Smooth muscle cell (in vitro differentiated cells): ENCODE measurements at regions not wholly inside any gene's neighbourhood (a gene's known extent, or its start where the extent isn't known, plus 50 kb on each side); places are given as distances from the start of the nearest gene placed in this dataset.

ENCODE experiments used
- DNase-seq: peaks from one replicate; lab custom pipeline; 2025; ENCODE audit not compliant: unreplicated experiment; lab: John Stamatoyannopoulos, UW
- H2AFZ ChIP-seq: fragments of 200-600 bp; sonication (generic); 2 replicates; pipeline ENCODE4 v1.6.0; 2016; ENCODE audit warnings: antibody characterized with exemption, low read depth, mild to moderate bottlenecking
- H3F3A ChIP-seq: fragments of 200-600 bp; sonication (generic); 2 replicates; pipeline ENCODE4 v1.6.0; 2017; ENCODE audit warnings: antibody characterized with exemption, low read depth
- H3K27ac ChIP-seq: fragments of 200-600 bp; sonication (generic); 2 replicates; pipeline ENCODE4 v1.5.1; 2016; ENCODE audit warnings: low read depth, mild to moderate bottlenecking
- H3K27me3 ChIP-seq: fragments of 200-600 bp; sonication (generic); 2 replicates; pipeline ENCODE4 v1.6.1; 2016; ENCODE audit warnings: low read depth, mild to moderate bottlenecking
- H3K36me3 ChIP-seq: fragments of 200-600 bp; sonication (generic); 2 replicates; pipeline ENCODE4 v1.5.1; 2016; ENCODE audit warnings: low read depth
- H3K4me1 ChIP-seq: fragments of 200-600 bp; sonication (generic); 2 replicates; pipeline ENCODE4 v1.5.1; 2016; ENCODE audit warnings: low read depth
- H3K4me2 ChIP-seq: fragments of 200-600 bp; sonication (generic); 2 replicates; pipeline ENCODE4 v1.6.0; 2016; ENCODE audit warnings: mild to moderate bottlenecking
- H3K4me3 ChIP-seq: fragments of 200-600 bp; sonication (generic); 2 replicates; pipeline ENCODE4 v1.5.1; 2016; ENCODE audit warnings: mild to moderate bottlenecking
- H3K79me2 ChIP-seq: fragments of 200-600 bp; sonication (generic); 2 replicates; pipeline ENCODE4 v1.6.0; 2016; ENCODE audit warnings: low read depth, mild to moderate bottlenecking
- H3K9ac ChIP-seq: fragments of 200-600 bp; sonication (generic); 2 replicates; pipeline ENCODE4 v1.6.0; 2016; ENCODE audit warnings: low read depth
- H3K9me3 ChIP-seq: fragments of 200-600 bp; sonication (generic); replicated peaks from 2 replicates; pipeline ENCODE4 v1.5.1; 2016; ENCODE audit warnings: low read depth
- H4K20me1 ChIP-seq: fragments of 200-600 bp; sonication (generic); 2 replicates; pipeline ENCODE4 v1.6.0; 2016; ENCODE audit warnings: low read depth
- WGBS: methylation state at CpG from one replicate; pipeline ENCODE4 v1.1.7; 2016; ENCODE audit warnings: low lambda C conversion rate; 5-methylcytosine and 5-hydroxymethylcytosine counted together
- TF ChIP-seq, protein P1 (sequence below): fragments of 200-600 bp; sonication (generic); IDR thresholded peaks from 2 replicates; pipeline ENCODE4 v1.5.1; 2017; ENCODE audit warnings: borderline replicate concordance, mild to moderate bottlenecking, antibody characterized with exemption; ENCODE audit not compliant: insufficient read depth, poor library complexity, severe bottlenecking

DNA sequence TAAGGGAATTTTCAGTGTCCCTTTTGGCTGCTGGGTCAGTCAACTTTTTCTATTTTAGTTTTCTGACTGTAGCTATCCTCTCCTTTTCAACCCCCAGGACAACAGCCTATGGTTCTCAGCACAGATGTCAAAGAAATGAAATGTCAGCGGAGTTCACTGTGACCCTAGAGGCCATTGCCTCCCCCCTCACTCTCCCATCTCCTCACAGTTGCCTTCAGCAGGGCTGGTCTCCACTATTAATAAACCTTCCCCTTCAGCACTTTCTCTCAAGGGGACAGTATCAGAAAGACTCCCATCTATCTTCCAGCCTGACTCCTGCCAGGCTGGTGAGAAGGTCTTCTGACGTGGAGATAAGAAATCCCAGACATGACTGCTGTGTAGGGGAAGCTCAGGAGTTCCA lies 137.1 kb upstream of the WSCD2 start:
- Histone ChIP-seq H3F3A (no peaks in the 10 kb centered on the region), H4K20me1 (no peaks in the 10 kb centered on the region), H3K4me2 (no peak overlapping the region), H3K9me3 (no peaks in the 10 kb centered on the region), H3K9ac (no peak overlapping the region), H2AFZ (no peak overlapping the region), H3K4me1 (no peaks in the 10 kb centered on the region), H3K27me3 (peaks cover 53% of the 10 kb centered on the region), H3K36me3 (no peaks in the 10 kb centered on the region), H3K27ac (no peak overlapping the region), H3K79me2 (no peaks in the 10 kb centered on the region), H3K4me3 (no peak overlapping the region)
- no peak for DNase-seq
- WGBS = 66% methylated on average over 2 of the region's 2 CpGs
- TF ChIP-seq, protein P1, sequence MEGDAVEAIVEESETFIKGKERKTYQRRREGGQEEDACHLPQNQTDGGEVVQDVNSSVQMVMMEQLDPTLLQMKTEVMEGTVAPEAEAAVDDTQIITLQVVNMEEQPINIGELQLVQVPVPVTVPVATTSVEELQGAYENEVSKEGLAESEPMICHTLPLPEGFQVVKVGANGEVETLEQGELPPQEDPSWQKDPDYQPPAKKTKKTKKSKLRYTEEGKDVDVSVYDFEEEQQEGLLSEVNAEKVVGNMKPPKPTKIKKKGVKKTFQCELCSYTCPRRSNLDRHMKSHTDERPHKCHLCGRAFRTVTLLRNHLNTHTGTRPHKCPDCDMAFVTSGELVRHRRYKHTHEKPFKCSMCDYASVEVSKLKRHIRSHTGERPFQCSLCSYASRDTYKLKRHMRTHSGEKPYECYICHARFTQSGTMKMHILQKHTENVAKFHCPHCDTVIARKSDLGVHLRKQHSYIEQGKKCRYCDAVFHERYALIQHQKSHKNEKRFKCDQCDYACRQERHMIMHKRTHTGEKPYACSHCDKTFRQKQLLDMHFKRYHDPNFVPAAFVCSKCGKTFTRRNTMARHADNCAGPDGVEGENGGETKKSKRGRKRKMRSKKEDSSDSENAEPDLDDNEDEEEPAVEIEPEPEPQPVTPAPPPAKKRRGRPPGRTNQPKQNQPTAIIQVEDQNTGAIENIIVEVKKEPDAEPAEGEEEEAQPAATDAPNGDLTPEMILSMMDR = no peak

DNA sequence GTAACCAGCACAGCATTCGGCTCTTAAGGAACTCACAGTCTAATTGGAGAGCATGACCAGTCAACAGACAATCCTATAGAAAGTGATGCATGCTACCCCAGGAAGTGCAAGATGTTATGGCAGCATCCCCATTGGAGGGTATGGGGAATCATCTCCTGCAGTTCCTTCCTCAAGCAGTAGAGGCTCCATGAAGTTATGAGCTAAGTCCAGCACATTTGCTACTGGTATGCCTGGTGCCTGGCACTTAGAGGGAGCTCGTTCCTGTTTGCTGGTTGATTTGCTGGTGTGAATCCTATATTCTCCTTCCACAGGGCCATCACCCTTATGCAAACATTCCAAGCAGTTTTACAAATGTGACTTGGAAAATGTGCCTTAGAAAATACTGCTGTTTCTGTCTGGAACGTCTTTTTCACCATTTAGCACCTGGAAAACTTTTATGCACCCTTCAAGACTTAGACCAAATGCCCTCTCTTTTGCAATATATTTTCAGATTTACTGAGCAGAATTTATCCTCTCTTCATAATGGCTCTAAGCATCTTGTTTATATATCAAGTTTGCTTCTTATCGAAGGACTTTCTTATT lies 136.1 kb upstream of the WSCD2 start:
- Histone ChIP-seq H3K4me3 (no peak overlapping the region), H3K36me3 (no peaks in the 10 kb centered on the region), H3F3A (no peaks in the 10 kb centered on the region), H4K20me1 (no peaks in the 10 kb centered on the region), H3K4me1 (no peaks in the 10 kb centered on the region), H3K9ac (no peak overlapping the region), H3K4me2 (no peak overlapping the region), H3K9me3 (no peaks in the 10 kb centered on the region), H3K27ac (no peak overlapping the region), H3K27me3 (peaks cover 53% of the 10 kb centered on the region), H3K79me2 (no peaks in the 10 kb centered on the region), H2AFZ (no peak overlapping the region)
- WGBS = 48% methylated on average over 4 of the region's 4 CpGs
- TF ChIP-seq, protein P1 = peak; percentile 37
- DNase-seq = no peak

DNA sequence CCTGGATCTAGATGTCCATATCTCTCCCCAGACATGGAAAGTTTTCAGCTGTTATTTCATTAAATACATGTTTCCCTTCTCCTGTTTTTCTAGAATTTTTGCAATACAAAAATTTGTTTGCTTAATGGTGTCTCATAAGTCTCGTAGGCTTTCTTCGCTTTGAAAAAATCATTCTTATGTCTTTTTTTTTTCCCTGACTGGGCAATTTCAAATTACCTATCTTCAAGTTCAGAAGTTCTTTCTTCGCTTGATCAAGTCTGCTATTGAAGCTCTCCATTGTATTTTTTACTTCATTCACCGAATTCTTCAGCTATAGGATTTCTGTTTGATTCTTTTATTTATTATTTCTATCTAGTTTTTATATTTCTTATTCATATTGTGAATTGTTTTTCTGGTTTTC lies 130.2 kb upstream of the WSCD2 start:
- Histone ChIP-seq H3K36me3 (no peaks in the 10 kb centered on the region), H3F3A (no peaks in the 10 kb centered on the region), H3K4me1 (no peaks in the 10 kb centered on the region), H3K9ac (no peak overlapping the region), H3K4me3 (no peak overlapping the region), H4K20me1 (no peaks in the 10 kb centered on the region), H3K27ac (no peak overlapping the region), H3K4me2 (no peak overlapping the region), H2AFZ (no peak overlapping the region), H3K79me2 (no peaks in the 10 kb centered on the region), H3K27me3 (peaks cover 36% of the 10 kb centered on the region), H3K9me3 (no peaks in the 10 kb centered on the region)
- WGBS = 88% methylated on average over 4 of the region's 4 CpGs
- no peak for DNase-seq
- TF ChIP-seq, protein P1 = no peak

DNA sequence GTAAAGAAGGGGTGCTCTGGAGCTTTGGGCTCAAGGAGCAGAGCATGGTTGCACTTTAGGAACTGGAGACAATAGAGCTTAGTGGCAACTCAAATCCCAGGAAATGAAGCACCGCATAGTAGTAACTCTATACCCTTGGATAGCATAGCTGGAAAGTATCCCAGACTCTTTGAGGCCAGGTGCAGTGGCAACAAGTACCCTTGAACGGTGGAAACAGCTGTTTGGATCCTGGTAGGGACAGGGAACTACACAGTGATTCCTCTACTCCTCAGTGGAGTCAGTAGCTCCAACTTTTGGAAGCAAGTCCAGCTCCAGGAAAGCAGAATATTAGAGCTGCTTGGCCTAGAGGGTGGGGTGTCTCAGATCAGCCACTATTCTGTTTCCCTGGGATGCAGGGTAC lies 129.0 kb upstream of the WSCD2 start:
- peaks cover 25% of the 10 kb centered on the region for H3K27me3 ChIP-seq
- no peaks in the 10 kb centered on the region for H3K9me3 ChIP-seq
- 59% methylated on average over 2 of the region's 2 CpGs for WGBS
- no peaks in the 10 kb centered on the region for H3K79me2 ChIP-seq
- no peaks in the 10 kb centered on the region for H3K36me3 ChIP-seq
- no peak overlapping the region for H3K27ac ChIP-seq
- no peaks in the 10 kb centered on the region for H3F3A ChIP-seq
- no peak for DNase-seq
- H3K4me3 ChIP-seq = no peak overlapping the region
- H3K4me1 ChIP-seq = no peaks in the 10 kb centered on the region
- H3K4me2 ChIP-seq = no peak overlapping the region
- TF ChIP-seq, protein P1 = no peak
- H3K9ac ChIP-seq = no peak overlapping the region
- no peak overlapping the region for H2AFZ ChIP-seq
- H4K20me1 ChIP-seq = no peaks in the 10 kb centered on the region
